Liver (tissue), 2 donors: ENCODE measurements at regions not wholly inside any gene's neighbourhood (a gene's known extent, or its start where the extent isn't known, plus 50 kb on each side); places are given as distances from the start of the nearest gene placed in this dataset.
"Not testable (repeated sequence)": the region's sequence is repeated elsewhere in the genome, so short reads cannot be mapped to it uniquely, and the experiment has no call there.

Experiments used
- TF ChIP-seq, protein P1 (sequence below): fragments of 150-350 bp; IDR thresholded peaks from 2 replicates; pipeline ENCODE4 v1.5.1; 2017; ENCODE audit warnings: improper control_type of control experiment, low read depth, low read length; ENCODE audit not compliant: missing input control
- TF ChIP-seq, protein P2 (sequence below): IDR thresholded peaks from 2 replicates; pipeline ENCODE4 v1.6.1; 2016; ENCODE audit warnings: antibody characterized with exemption
- TF ChIP-seq, protein P3 (sequence below): IDR thresholded peaks from 2 replicates; pipeline ENCODE4 v1.6.1; 2016; ENCODE audit warnings: antibody characterized with exemption, mild to moderate bottlenecking
- donor health status: healthy.

DNA sequence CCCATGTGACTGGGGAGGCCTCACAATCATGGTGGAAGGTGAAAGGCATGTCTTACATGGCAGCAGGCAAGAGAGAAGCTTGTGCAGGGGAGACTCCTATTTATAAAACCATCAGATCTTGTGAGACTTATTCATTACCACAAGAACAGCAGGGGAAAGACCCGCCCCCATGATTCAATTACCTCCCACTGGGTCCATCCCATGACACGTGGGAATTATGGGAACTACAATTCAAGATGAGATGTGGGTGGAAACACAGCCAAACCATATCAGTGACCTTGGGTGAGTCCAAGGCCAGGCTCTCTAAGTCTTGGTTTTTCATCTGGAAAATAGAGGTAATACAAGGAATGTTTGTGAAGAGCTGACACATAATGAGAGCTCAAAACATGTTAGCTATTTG lies 198.8 kb downstream of the HUNK start:
- TF ChIP-seq, protein P1, sequence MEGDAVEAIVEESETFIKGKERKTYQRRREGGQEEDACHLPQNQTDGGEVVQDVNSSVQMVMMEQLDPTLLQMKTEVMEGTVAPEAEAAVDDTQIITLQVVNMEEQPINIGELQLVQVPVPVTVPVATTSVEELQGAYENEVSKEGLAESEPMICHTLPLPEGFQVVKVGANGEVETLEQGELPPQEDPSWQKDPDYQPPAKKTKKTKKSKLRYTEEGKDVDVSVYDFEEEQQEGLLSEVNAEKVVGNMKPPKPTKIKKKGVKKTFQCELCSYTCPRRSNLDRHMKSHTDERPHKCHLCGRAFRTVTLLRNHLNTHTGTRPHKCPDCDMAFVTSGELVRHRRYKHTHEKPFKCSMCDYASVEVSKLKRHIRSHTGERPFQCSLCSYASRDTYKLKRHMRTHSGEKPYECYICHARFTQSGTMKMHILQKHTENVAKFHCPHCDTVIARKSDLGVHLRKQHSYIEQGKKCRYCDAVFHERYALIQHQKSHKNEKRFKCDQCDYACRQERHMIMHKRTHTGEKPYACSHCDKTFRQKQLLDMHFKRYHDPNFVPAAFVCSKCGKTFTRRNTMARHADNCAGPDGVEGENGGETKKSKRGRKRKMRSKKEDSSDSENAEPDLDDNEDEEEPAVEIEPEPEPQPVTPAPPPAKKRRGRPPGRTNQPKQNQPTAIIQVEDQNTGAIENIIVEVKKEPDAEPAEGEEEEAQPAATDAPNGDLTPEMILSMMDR, result not testable (repeated sequence)
- TF ChIP-seq, protein P2, sequence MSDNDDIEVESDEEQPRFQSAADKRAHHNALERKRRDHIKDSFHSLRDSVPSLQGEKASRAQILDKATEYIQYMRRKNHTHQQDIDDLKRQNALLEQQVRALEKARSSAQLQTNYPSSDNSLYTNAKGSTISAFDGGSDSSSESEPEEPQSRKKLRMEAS, result not testable (repeated sequence)
- TF ChIP-seq, protein P3, sequence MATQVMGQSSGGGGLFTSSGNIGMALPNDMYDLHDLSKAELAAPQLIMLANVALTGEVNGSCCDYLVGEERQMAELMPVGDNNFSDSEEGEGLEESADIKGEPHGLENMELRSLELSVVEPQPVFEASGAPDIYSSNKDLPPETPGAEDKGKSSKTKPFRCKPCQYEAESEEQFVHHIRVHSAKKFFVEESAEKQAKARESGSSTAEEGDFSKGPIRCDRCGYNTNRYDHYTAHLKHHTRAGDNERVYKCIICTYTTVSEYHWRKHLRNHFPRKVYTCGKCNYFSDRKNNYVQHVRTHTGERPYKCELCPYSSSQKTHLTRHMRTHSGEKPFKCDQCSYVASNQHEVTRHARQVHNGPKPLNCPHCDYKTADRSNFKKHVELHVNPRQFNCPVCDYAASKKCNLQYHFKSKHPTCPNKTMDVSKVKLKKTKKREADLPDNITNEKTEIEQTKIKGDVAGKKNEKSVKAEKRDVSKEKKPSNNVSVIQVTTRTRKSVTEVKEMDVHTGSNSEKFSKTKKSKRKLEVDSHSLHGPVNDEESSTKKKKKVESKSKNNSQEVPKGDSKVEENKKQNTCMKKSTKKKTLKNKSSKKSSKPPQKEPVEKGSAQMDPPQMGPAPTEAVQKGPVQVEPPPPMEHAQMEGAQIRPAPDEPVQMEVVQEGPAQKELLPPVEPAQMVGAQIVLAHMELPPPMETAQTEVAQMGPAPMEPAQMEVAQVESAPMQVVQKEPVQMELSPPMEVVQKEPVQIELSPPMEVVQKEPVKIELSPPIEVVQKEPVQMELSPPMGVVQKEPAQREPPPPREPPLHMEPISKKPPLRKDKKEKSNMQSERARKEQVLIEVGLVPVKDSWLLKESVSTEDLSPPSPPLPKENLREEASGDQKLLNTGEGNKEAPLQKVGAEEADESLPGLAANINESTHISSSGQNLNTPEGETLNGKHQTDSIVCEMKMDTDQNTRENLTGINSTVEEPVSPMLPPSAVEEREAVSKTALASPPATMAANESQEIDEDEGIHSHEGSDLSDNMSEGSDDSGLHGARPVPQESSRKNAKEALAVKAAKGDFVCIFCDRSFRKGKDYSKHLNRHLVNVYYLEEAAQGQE, result not testable (repeated sequence)
